CD14-positive monocyte (primary cell): ENCODE measurements at regions not wholly inside any gene's neighbourhood (a gene's known extent, or its start where the extent isn't known, plus 50 kb on each side); places are given as distances from the start of the nearest gene placed in this dataset.

Experiments
- DNase-seq, 3 donors: peaks; one replicate each; pipeline ENCODE4 v3.0.0-alpha.2; 2011 to 2022
- H2AFZ ChIP-seq: 2 replicates; pipeline ENCODE4 v1.6.0; 2012; ENCODE audit warnings: mild to moderate bottlenecking, low read depth, low read length, inconsistent platforms; ENCODE audit not compliant: insufficient read depth, poor library complexity, severe bottlenecking
- H3K27ac ChIP-seq, 2 donors: 1 replicate in 1 of 2; 2 replicates in 1 of 2; pipeline ENCODE4 v1.5.1; 2012 to 2013; ENCODE audit warnings: low read length in 2 of 2, control low read depth in 1 of 2, inconsistent platforms in 1 of 2, low read depth in 1 of 2, mild to moderate bottlenecking in 1 of 2
- H3K27me3 ChIP-seq, 2 donors: one replicate each; pipeline versions ENCODE4 v1.6.0 to v1.6.1; 2011 to 2013; ENCODE audit warnings: low read length in 2 of 2; ENCODE audit not compliant: control insufficient read depth in 2 of 2, insufficient read depth in 2 of 2
- H3K36me3 ChIP-seq, 2 donors: replicated peaks in 1 of 2; 1 replicate in 1 of 2; 2 replicates in 1 of 2; pipeline versions ENCODE4 v1.5.1 to v1.6.1; 2012 to 2013; ENCODE audit warnings: low read length in 2 of 2, control low read depth in 1 of 2, inconsistent platforms in 1 of 2, mild to moderate bottlenecking in 1 of 2; ENCODE audit not compliant: insufficient read depth in 2 of 2, control insufficient read depth in 1 of 2
- H3K4me1 ChIP-seq, 2 donors: 1 replicate in 1 of 2; 2 replicates in 1 of 2; pipeline versions ENCODE4 v1.5.1 to v1.6.1; 2012 to 2013; ENCODE audit warnings: low read length in 2 of 2, control low read depth in 1 of 2, inconsistent platforms in 1 of 2, mild to moderate bottlenecking in 1 of 2, moderate library complexity in 1 of 2; ENCODE audit not compliant: insufficient read depth in 2 of 2, control insufficient read depth in 1 of 2
- H3K4me2 ChIP-seq: replicated peaks from 2 replicates; pipeline ENCODE3; 2012; ENCODE audit warnings: low read length, moderate library complexity, mild to moderate bottlenecking; ENCODE audit not compliant: poor library complexity, severe bottlenecking; ENCODE audit errors: extremely low read depth
- H3K4me3 ChIP-seq, 3 experiments: fragments of 200-600 bp in 1 of 3; sonication (generic) in 1 of 3; replicated peaks in 1 of 3; 1 replicate in 2 of 3; 2 replicates in 1 of 3; pipeline ENCODE4 v1.5.1; 2011 to 2013; ENCODE audit warnings: low read length in 3 of 3, mild to moderate bottlenecking in 3 of 3, control low read depth in 2 of 3, low read depth in 2 of 3, inconsistent platforms in 1 of 3, moderate library complexity in 1 of 3
- H3K79me2 ChIP-seq: 2 replicates; pipeline ENCODE4 v1.6.0; 2012; ENCODE audit warnings: mild to moderate bottlenecking, control low read depth, inconsistent platforms, low read length, moderate library complexity; ENCODE audit not compliant: insufficient read depth
- H3K9ac ChIP-seq: 2 replicates; pipeline ENCODE4 v1.6.0; 2017; ENCODE audit warnings: low read length, mild to moderate bottlenecking; ENCODE audit not compliant: insufficient read depth, poor library complexity, severe bottlenecking
- H3K9me3 ChIP-seq, 2 donors: replicated peaks in 1 of 2; 1 replicate in 1 of 2; 2 replicates in 1 of 2; pipeline versions ENCODE4 v1.5.1 to v1.6.1; 2012 to 2013; ENCODE audit warnings: low read length in 2 of 2, control low read depth in 1 of 2; ENCODE audit not compliant: control insufficient read depth in 1 of 2, insufficient read depth in 1 of 2
- H4K20me1 ChIP-seq: 2 replicates; pipeline ENCODE4 v1.6.0; 2012; ENCODE audit warnings: mild to moderate bottlenecking, low read length, control low read depth, moderate library complexity; ENCODE audit not compliant: insufficient read depth
- H3K27ac Mint-ChIP-seq, 7 donors: one replicate each; pipeline ENCODE4 v1.8.0; 2020; ENCODE audit warnings: mild to moderate bottlenecking in 7 of 7, mixed read lengths in 7 of 7, moderate library complexity in 6 of 7, inconsistent platforms in 2 of 7
- H3K27me3 Mint-ChIP-seq, 3 donors: one replicate each; pipeline ENCODE4 v1.8.0; 2021 to 2022; ENCODE audit warnings: low read depth in 3 of 3, mild to moderate bottlenecking in 3 of 3, mixed read lengths in 3 of 3, moderate library complexity in 3 of 3, inconsistent platforms in 1 of 3
- H3K36me3 Mint-ChIP-seq, 2 donors: one replicate each; pipeline ENCODE4 v1.8.0; 2020; ENCODE audit warnings: mixed read lengths in 2 of 2, inconsistent platforms in 1 of 2, mild to moderate bottlenecking in 1 of 2
- H3K4me1 Mint-ChIP-seq: one replicate; pipeline ENCODE4 v1.8.0; 2020; ENCODE audit warnings: mild to moderate bottlenecking, mixed read lengths
- H3K4me3 Mint-ChIP-seq, 2 donors: one replicate each; pipeline ENCODE4 v1.8.0; 2020; ENCODE audit warnings: mild to moderate bottlenecking in 2 of 2, mixed read lengths in 2 of 2, moderate library complexity in 1 of 2
- H3K9me3 Mint-ChIP-seq, 7 donors: one replicate each; pipeline ENCODE4 v1.8.0; 2020 to 2022; ENCODE audit warnings: mixed read lengths in 7 of 7, mild to moderate bottlenecking in 6 of 7, moderate library complexity in 6 of 7, inconsistent platforms in 2 of 7
- CTCF ChIP-seq: fragments of 200-600 bp; IDR thresholded peaks from one replicate; pipeline ENCODE4 v1.8.0; 2022; ENCODE audit warnings: antibody characterized with exemption, mild to moderate bottlenecking
- WGBS: methylation state at CpG from one replicate; pipeline ENCODE4 v1.1.5; 2013; ENCODE audit warnings: missing lambda C conversion rate; ENCODE audit not compliant: insufficient coverage; 5-methylcytosine and 5-hydroxymethylcytosine counted together
- intact Hi-C, 2 donors: fragments of 100-400 bp; cut with micrococcal nuclease; formaldehyde crosslinking; loops; one replicate each; pipeline versions ENCODE4 v1.15.0 to v1.15.1; 2023

- no peak for TF ChIP-seq CTCF
- intact Hi-C loops, result no loop called here
- no peak overlapping the region for H2AFZ ChIP-seq
- H3K27ac ChIP-seq, result no peak overlapping the region
- H3K27ac Mint-ChIP-seq, result no peak overlapping the region
- no peaks in the 10 kb centered on the region for H3K79me2 ChIP-seq
- no peaks in the 10 kb centered on the region for H3K27me3 Mint-ChIP-seq
- H3K27me3 ChIP-seq, result no peaks in the 10 kb centered on the region
- H3K4me3 ChIP-seq, result no peak overlapping the region
- DNase-seq, result no peak
- WGBS, result no CpG with 5 or more reads among the region's 1 CpG
- H3K36me3 Mint-ChIP-seq, result no peaks in the 10 kb centered on the region
- peaks cover 0 to 2% (median 0%) of the 10 kb centered on the region in 7 donors for H3K9me3 Mint-ChIP-seq
- H4K20me1 ChIP-seq, result no peaks in the 10 kb centered on the region
- H3K4me3 Mint-ChIP-seq, result no peak overlapping the region
- H3K9ac ChIP-seq, result no peak overlapping the region
- H3K4me1 Mint-ChIP-seq, result no peaks in the 10 kb centered on the region
- no peak overlapping the region for H3K4me2 ChIP-seq
- no peaks in the 10 kb centered on the region for H3K4me1 ChIP-seq
- no peaks in the 10 kb centered on the region for H3K9me3 ChIP-seq
- H3K36me3 ChIP-seq, result no peaks in the 10 kb centered on the region
Observed at GRCh38 chr1:189434461-189434860, 1043.2 kb downstream of the BRINP3 start.

GRCh38 chr1:189435398-189435797 is 1042.3 kb downstream of the BRINP3 start:
- H3K9me3 ChIP-seq, result no peaks in the 10 kb centered on the region
- no peaks in the 10 kb centered on the region for H3K4me1 Mint-ChIP-seq
- H3K27ac ChIP-seq, result no peak overlapping the region
- no peaks in the 10 kb centered on the region for H3K27me3 Mint-ChIP-seq
- H3K27me3 ChIP-seq, result no peaks in the 10 kb centered on the region
- no peaks in the 10 kb centered on the region for H3K4me1 ChIP-seq
- no peak overlapping the region for H3K9ac ChIP-seq
- H3K36me3 ChIP-seq, result no peaks in the 10 kb centered on the region
- no peaks in the 10 kb centered on the region for H3K79me2 ChIP-seq
- no peak overlapping the region for H3K4me2 ChIP-seq
- peaks cover 0 to 1% (median 0%) of the 10 kb centered on the region in 7 donors for H3K9me3 Mint-ChIP-seq
- intact Hi-C loops, result no loop called here
- no peak for TF ChIP-seq CTCF
- no peak overlapping the region for H3K4me3 ChIP-seq
- DNase-seq, result no peak
- H2AFZ ChIP-seq, result no peak overlapping the region
- H3K36me3 Mint-ChIP-seq, result no peaks in the 10 kb centered on the region
- no peaks in the 10 kb centered on the region for H4K20me1 ChIP-seq
- no peak overlapping the region for H3K27ac Mint-ChIP-seq
- no peak overlapping the region for H3K4me3 Mint-ChIP-seq
